HG03139 (cell line): ENCODE measurements at regions not wholly inside any gene's neighbourhood (a gene's known extent, or its start where the extent isn't known, plus 50 kb on each side); places are given as distances from the start of the nearest gene placed in this dataset.

Experiments
- ATAC-seq: cut with Tn5 transposase; IDR thresholded peaks from one replicate; pipeline ENCODE4 v1.9.1; 2021; ENCODE audit not compliant: unreplicated experiment

DNA sequence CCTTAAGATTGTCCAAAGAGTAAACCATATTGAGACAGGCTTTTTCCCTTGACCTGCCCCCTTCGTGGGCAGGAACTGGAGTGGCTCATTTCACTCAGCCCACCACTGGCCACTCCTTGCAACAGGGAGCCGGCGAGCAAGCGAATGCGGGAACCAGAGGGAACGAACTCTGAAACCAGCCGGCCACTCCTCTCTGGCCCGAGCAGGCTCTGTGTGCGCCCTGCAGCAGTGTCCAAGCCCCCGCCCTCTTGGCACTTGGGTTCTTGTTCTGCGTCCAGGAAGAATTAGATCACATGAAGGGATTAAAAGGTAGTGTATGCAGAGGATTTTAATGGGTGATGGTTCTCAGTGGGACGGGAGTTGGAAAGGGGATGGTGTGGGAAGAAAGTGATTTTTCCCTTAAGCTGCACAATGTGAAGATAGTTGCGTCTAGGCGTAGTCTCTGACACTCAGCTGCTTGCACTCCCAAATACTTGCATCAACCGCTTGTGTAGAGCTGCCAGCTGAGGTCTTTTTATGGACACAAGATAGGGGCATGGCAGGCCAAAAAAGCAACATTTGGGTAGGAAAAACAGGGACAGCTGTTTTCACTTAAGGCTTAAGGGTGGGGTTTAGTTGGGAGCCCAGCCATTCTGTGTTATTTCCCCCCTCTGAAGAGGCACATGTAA is 1209.7 kb upstream of the PCDH20 start:
- no peak for ATAC-seq

DNA sequence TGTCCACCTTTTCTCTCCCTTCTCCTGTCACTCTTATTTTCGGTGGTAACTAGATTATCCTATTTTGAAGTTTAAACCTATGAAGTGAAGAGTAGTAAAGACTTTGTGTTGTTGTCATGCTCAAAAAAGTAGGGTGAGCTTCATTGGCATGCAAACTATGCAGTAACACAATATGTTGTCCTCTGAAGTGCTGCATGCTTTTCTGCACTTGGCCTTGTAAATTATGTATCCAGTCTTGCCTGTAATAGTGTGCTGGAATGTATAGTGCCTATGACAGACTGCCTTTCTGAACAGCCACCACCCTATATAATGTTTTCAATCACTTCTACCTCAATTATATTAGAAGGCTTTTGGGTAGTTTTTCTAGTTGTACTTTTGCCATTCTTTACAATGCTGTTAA is 1198.2 kb upstream of the PCDH20 start:
- no peak for ATAC-seq

DNA sequence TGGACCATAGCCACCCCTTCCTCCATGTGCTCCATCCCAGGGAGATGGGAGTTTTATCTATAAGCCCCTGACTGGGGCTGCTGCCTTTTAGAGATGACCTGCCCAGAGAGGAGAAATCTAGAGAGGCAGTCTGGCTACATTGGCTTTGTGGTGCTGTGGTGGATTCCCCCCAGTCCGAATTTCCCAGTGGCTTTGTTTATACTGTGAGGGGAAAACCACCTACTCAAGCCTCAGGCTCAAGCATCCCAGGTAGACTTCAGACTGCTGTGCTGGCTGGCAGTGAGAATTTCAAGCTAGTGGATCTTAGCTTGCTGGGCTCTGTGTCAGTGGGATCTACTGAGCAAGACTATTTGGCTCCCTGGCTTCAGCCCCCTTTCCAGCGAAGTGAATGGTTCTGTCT is 1195.7 kb upstream of the PCDH20 start:
- ATAC-seq = no peak

GRCh38 chr13:62598708-62599107 is 1183.1 kb upstream of the PCDH20 start:
- no peak for ATAC-seq

GRCh38 chr13:62595976-62596375 is 1180.3 kb upstream of the PCDH20 start:
- no peak for ATAC-seq

DNA sequence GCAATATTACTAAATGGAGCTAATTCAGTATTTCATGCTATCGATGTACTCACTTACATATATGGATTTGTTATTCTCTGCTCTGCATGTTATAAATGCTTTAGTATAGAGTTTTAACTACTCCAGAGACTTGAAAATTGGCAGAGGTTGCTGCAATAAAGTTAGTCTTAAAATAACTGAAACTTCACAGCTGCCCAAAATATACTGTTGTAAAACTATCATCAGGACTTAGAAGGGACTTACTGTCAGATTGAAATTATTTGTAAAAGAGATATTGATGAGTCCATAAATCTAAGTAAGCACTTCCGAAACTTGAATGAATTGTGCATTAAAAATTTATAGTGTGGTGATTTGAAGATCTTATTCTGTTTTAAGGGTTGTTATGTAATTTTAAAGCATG is 1178.2 kb upstream of the PCDH20 start:
- no peak for ATAC-seq

- no peak for ATAC-seq
Observed at GRCh38 chr13:62583466-62583865, 1167.8 kb upstream of the PCDH20 start.

- ATAC-seq = no peak
Observed at GRCh38 chr13:62578402-62578801, 1162.8 kb upstream of the PCDH20 start.

GRCh38 chr13:62564770-62565169 is 1149.1 kb upstream of the PCDH20 start:
- no peak for ATAC-seq

DNA sequence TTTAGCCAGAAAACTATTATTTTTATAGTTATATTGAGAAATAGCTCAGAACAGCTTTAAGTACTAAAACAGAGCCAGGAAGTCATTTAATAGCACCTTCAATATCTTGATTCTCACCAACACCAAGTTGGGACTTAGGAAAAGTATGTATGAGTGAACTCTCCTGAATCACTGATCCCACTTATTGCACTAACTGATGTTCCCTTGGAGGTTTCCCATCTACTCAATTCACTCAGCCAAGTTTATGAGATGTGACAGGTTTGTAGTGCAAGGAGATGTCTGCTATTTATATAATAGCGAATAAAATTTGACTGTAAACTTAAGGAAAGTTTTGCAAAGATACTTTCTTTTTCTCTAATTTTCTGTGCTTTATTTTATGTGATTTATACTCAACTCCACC is 1147.6 kb upstream of the PCDH20 start:
- no peak for ATAC-seq

- no peak for ATAC-seq
Observed at GRCh38 chr13:62556978-62557377, 1141.3 kb upstream of the PCDH20 start.

- ATAC-seq = no peak
Observed at GRCh38 chr13:62551588-62551987, 1135.9 kb upstream of the PCDH20 start.

- ATAC-seq = no peak
Observed at GRCh38 chr13:62544928-62545327, 1129.3 kb upstream of the PCDH20 start.

DNA sequence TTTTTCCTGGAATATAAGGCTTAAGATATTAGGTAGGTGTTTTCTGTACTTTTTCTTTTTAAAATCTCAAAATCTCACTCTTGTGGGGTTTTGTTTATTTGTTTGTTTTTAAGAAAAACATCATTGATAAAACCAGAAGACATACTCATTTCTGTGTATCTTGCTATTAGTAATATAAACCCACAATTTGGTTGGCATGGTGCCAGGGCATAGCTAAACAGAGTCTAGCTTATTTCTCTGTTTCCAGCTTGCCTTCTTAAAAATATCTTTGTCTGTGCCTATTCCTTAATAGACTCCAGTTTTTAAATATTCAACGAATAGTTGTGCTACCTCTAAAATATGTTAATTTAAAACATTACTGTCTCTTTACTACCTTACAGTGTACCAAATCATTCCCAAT is 1121.9 kb upstream of the PCDH20 start:
- ATAC-seq = no peak

GRCh38 chr13:62525652-62526051 is 1110.0 kb upstream of the PCDH20 start:
- no peak for ATAC-seq

GRCh38 chr13:62524498-62524897 is 1108.8 kb upstream of the PCDH20 start:
- no peak for ATAC-seq

- ATAC-seq = no peak
Observed at GRCh38 chr13:62524061-62524460, 1108.4 kb upstream of the PCDH20 start.

DNA sequence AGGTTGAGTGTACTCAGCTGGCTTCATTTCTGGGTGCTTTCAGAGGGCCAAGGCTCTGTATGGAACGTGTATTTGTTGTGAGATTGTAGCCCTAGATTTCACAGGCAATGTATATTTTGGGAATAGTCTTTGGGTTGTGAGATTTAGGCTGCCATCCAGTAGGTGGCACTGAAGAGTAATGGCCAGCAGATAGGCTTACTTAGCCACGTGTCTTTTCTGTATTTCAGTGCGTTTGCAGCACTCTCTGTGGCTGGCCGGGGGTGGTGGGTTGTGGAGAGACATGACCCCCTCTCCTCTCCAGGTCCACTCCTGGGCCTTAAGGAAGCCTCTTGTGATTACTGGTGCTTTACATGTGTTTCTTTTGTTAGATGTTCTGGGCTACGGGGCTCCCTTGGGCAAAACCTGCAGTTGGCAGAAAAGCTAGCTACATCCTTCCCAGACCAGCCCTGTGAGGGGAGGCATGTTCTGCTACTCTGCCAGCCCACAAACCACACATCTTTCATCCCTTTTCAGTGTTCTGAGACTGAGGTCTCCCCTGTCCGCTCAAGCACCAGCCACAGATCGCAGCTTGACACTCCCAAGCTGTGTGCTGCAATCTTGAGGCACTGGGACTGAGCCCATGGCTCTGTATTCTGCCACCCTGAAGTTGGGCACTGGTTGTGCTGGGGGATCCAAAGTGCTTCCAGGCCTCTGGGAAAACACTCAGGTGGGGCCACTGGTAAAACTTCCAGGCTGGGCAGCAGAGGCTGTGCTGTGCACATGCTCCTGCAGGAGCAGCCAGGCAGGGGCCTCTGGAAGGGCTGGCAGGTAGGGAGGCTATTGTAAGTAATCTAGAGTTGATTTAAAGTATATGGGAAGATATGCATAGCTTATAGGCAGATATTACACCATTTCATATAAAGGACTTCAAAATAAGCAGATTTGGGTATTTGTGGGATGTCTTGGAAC is 1096.8 kb upstream of the PCDH20 start:
- peak; percentile 91 for ATAC-seq

DNA sequence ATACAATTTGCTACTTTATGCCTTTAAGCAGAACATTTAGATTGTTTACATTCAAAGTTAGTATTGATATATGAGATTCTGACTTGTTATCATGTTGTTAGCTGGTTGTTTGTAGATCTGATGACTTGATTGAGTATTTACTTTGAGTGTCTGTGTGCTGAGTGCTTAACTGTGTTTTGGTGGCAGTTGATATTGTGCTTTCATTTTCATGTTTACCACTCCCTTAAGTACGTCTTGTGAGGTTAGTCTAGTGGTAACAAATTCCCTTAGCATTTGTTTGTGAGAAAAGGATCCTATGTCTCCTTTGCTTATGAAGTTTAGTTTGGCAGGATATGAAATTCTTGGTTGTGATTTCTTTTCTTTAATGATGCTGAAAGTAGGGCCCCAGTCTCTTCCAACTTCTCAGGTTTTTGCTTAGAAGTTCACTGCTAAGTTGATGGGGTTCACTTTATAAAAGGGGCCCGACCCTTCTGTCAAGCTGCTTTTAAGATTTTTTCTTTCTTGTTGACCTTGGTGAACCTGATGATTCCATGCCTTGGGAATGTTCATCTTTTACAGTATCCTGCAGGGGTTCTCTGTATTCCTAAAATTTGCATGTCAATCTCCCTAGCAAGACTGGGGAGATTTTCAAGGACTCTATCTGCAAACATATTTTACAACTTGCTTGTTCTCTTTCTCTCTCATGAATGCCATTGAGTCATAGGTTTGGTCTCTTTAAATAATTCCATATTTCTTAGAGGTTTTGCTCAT is 1095.4 kb upstream of the PCDH20 start:
- no peak for ATAC-seq

GRCh38 chr13:62502588-62502987 is 1086.9 kb upstream of the PCDH20 start:
- no peak for ATAC-seq

DNA sequence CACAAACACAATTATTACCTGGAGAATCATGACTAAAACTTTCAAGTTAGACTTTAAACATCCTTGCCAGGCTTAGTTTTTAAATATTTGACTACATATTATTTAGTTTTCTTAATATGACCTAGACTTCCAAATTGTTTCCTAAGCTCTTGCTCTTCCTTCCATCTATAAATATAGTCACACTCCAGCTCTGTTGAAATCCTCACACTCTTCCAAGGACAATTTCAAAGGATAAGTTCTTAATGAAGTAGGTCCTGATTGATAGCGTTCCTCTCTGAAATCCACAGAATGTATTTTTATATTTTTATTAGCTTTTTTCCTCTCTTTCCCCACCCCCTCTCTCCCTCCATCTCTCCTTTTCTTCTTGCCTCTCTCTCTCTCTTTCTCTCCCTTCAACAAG is 1074.1 kb upstream of the PCDH20 start:
- ATAC-seq = no peak

DNA sequence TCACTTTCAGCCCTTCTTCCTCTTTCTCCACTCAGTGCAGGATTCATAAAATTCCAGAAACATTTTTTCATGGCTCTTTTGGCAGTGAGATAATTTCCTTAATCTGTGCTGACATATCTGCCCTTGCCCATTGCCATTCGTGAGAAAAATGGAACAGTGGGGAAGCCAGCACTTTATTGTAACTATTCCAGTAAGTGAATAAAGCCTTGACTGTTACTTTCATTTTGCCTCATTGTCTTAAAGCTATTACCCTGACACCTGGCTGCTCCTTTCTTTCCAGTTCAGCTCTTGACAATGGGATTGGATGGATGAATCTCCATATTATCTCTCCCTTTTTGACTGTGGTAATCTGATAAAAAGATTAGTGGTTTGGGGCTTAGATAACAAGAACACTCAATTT is 1068.1 kb upstream of the PCDH20 start:
- ATAC-seq = no peak
